HG03460 (cell line): ENCODE measurements at regions not wholly inside any gene's neighbourhood (a gene's known extent, or its start where the extent isn't known, plus 50 kb on each side); places are given as distances from the start of the nearest gene placed in this dataset.

Experiments
- ATAC-seq: cut with Tn5 transposase; IDR thresholded peaks from one replicate; pipeline ENCODE4 v1.9.1; 2021; ENCODE audit not compliant: unreplicated experiment

GRCh38 chr20:11372876-11373790, 544.6 kb upstream of the BTBD3 start:
- ATAC-seq: no peak

GRCh38 chr20:11375335-11375734, 542.4 kb upstream of the BTBD3 start:
- ATAC-seq: no peak

GRCh38 chr20:11375966-11376365, 541.7 kb upstream of the BTBD3 start:
- no peak for ATAC-seq

- no peak for ATAC-seq
Measured at GRCh38 chr20:11376420-11376819, 541.3 kb upstream of the BTBD3 start.

- no peak for ATAC-seq
Measured at GRCh38 chr20:11376998-11377397, 540.7 kb upstream of the BTBD3 start.

- ATAC-seq: no peak
Measured at GRCh38 chr20:11377761-11378160, 539.9 kb upstream of the BTBD3 start.

GRCh38 chr20:11378252-11378651, 539.4 kb upstream of the BTBD3 start:
- no peak for ATAC-seq

- ATAC-seq: no peak
Measured at GRCh38 chr20:11379257-11380011, 538.3 kb upstream of the BTBD3 start.

- ATAC-seq: peak; percentile 50
Measured at GRCh38 chr20:11380283-11380682, 537.4 kb upstream of the BTBD3 start.

GRCh38 chr20:11387189-11387754, 530.4 kb upstream of the BTBD3 start:
- no peak for ATAC-seq

GRCh38 chr20:11389186-11389585, 528.5 kb upstream of the BTBD3 start:
- ATAC-seq: no peak

GRCh38 chr20:11391591-11391990, 526.1 kb upstream of the BTBD3 start:
- ATAC-seq: no peak

GRCh38 chr20:11394145-11394833, 523.4 kb upstream of the BTBD3 start:
- no peak for ATAC-seq

- no peak for ATAC-seq
Measured at GRCh38 chr20:11395581-11395980, 522.1 kb upstream of the BTBD3 start.

- ATAC-seq: no peak
Measured at GRCh38 chr20:11401988-11402387, 515.7 kb upstream of the BTBD3 start.

- ATAC-seq: no peak
Measured at GRCh38 chr20:11403711-11404110, 514.0 kb upstream of the BTBD3 start.

- ATAC-seq: no peak
Measured at GRCh38 chr20:11406877-11407276, 510.8 kb upstream of the BTBD3 start.

- no peak for ATAC-seq
Measured at GRCh38 chr20:11409561-11409960, 508.1 kb upstream of the BTBD3 start.

- ATAC-seq: no peak
Measured at GRCh38 chr20:11411765-11412164, 505.9 kb upstream of the BTBD3 start.

- ATAC-seq: no peak
Measured at GRCh38 chr20:11426948-11427347, 490.7 kb upstream of the BTBD3 start.

- ATAC-seq: no peak
Measured at GRCh38 chr20:11429168-11429567, 488.5 kb upstream of the BTBD3 start.
